ENCODE measurements at regions not wholly inside any gene's neighbourhood (a gene's known extent, or its start where the extent isn't known, plus 50 kb on each side); places are given as distances from the start of the nearest gene placed in this dataset.

DNA sequence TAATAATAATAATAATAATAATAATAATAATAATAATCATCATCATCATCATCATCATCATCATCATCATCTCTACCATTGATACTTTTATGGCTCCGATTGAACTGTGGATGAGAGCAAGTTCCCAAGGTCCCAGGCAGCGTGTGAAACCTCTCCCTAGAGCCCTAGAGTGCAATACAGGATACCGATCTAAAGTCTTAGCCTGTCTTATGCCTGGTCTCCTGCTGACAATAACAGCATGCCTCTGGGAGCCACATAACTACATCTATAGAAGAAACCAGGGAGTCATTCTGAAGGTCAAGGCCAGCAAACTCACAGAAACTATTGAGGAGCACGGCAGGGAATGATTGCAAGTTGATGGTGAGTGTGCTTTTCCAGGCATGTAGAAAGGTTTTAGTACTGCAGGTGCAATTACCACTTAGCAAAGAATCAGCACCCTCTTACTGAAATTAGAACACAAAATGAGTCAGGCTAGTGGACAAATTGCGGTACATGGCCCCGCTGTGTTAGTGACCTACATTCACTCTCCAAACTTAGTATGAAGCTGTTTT is 457.2 kb upstream of the CDH20 start:
- Histone ChIP-seq H3K36me3 (no peaks in the 10 kb centered on the region), H3K4me1 (no peaks in the 10 kb centered on the region), H3K27me3 (no peaks in the 10 kb centered on the region), H3K4me3 (no peak overlapping the region), H3K9me3 (no peaks in the 10 kb centered on the region), H3K27ac (no peak overlapping the region)
- DNase-seq (ENCODE audit: extremely low spot score in 2 of 2), result no peak
- TF ChIP-seq, protein P1, sequence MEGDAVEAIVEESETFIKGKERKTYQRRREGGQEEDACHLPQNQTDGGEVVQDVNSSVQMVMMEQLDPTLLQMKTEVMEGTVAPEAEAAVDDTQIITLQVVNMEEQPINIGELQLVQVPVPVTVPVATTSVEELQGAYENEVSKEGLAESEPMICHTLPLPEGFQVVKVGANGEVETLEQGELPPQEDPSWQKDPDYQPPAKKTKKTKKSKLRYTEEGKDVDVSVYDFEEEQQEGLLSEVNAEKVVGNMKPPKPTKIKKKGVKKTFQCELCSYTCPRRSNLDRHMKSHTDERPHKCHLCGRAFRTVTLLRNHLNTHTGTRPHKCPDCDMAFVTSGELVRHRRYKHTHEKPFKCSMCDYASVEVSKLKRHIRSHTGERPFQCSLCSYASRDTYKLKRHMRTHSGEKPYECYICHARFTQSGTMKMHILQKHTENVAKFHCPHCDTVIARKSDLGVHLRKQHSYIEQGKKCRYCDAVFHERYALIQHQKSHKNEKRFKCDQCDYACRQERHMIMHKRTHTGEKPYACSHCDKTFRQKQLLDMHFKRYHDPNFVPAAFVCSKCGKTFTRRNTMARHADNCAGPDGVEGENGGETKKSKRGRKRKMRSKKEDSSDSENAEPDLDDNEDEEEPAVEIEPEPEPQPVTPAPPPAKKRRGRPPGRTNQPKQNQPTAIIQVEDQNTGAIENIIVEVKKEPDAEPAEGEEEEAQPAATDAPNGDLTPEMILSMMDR (IDR thresholded peaks at IDR 0.05), result no peak
- TF ChIP-seq POLR2AphosphoS5 (IDR thresholded peaks at IDR 0.05; ENCODE audit: insufficient read depth in 1 of 2, low read depth in 1 of 2) (no peak), POLR2A (IDR thresholded peaks at IDR 0.05) (no peak)
- intact Hi-C loops (cut with DNase I), result no loop called here

DNA sequence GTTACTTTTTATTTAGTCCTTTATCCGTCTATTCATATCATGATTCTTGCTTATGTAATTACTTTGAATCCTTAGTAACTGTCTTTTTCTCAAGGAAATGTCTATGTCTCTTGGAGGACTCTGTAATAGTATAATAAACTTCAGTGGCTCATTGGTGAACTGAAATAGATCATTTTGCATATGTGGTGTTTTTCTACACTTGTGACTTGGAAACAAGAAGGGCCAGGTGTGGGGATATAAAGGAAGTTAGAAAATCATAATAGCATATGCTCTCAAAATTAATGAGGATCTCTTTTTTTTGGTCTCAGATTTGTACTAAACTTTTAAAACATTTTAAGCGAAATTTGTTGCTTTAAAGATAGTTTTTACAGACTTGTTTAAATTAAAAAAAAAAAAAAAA is 453.0 kb upstream of the CDH20 start:
- no peak for TF ChIP-seq POLR2AphosphoS5 (IDR thresholded peaks at IDR 0.05; ENCODE audit: insufficient read depth in 1 of 2, low read depth in 1 of 2)
- TF ChIP-seq, protein P1 (IDR thresholded peaks at IDR 0.05), result no peak
- Histone ChIP-seq H3K4me3 (no peak overlapping the region), H3K4me1 (no peaks in the 10 kb centered on the region), H3K27me3 (no peaks in the 10 kb centered on the region), H3K9me3 (no peaks in the 10 kb centered on the region), H3K36me3 (no peaks in the 10 kb centered on the region), H3K27ac (no peak overlapping the region)
- intact Hi-C loops (cut with DNase I), result no loop called here
- no peak for DNase-seq (ENCODE audit: extremely low spot score in 2 of 2)

DNA sequence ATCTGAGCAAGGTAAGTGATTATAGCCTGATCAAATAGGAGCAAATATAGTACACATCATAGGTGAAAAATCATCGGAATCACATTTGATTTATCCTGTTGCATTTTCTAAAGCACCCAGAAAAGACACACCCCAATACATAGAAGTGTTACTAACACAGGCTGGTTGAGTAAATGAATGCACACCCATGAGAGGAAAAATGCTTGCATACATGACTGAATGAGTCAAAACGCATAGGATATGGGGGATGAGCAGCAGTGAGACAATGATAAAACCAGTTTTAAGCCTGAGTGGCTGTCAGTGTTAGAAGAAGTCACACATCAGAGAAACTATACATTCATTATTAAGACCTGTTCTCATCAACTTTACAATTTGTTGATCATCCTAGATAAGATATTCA is 449.6 kb upstream of the CDH20 start:
- no peaks in the 10 kb centered on the region for H3K4me1 ChIP-seq
- H3K9me3 ChIP-seq, result no peaks in the 10 kb centered on the region
- no peaks in the 10 kb centered on the region for H3K36me3 ChIP-seq
- H3K27me3 ChIP-seq, result no peaks in the 10 kb centered on the region
- no peak for DNase-seq (ENCODE audit: extremely low spot score in 2 of 2)
- intact Hi-C loops (cut with DNase I), result no loop called here
- no peak overlapping the region for H3K27ac ChIP-seq
- TF ChIP-seq POLR2AphosphoS5 (IDR thresholded peaks at IDR 0.05; ENCODE audit: insufficient read depth in 1 of 2, low read depth in 1 of 2), result no peak
- no peak for TF ChIP-seq POLR2A (IDR thresholded peaks at IDR 0.05)
- TF ChIP-seq, protein P1 (IDR thresholded peaks at IDR 0.05), result no peak
- H3K4me3 ChIP-seq, result no peak overlapping the region

DNA sequence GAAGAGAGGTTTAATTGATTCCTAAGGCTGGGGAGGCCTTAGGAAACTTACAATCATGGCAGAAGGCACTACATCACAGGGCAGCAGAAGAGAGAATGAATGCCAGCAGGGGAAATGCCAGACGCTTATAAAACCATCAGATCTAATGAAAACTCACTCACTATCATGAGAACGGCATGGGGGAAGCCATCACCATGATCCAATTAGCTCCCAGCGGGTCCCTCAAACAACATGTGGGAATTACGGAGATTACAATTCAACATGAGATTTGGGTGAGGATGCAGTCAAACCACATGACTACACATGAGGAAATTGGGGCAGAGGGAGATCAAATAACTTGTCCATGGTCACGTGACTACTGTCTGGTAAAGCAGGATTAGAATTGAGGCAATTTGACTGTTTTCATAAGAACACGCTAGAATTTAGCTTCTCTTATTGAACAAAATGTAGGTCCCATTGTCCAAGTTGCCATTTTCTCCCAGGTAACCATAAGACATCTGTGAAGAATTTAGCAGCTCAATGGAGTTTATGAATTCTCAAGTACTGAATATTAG is 445.1 kb upstream of the CDH20 start:
- Histone ChIP-seq H3K9me3 (no peaks in the 10 kb centered on the region), H3K27me3 (no peaks in the 10 kb centered on the region), H3K4me1 (no peaks in the 10 kb centered on the region), H3K27ac (no peak overlapping the region), H3K4me3 (no peak overlapping the region), H3K36me3 (no peaks in the 10 kb centered on the region)
- DNase-seq (ENCODE audit: extremely low spot score in 2 of 2), result no peak
- no peak for TF ChIP-seq POLR2AphosphoS5 (IDR thresholded peaks at IDR 0.05; ENCODE audit: insufficient read depth in 1 of 2, low read depth in 1 of 2)
- TF ChIP-seq, protein P1 (IDR thresholded peaks at IDR 0.05), result no peak
- TF ChIP-seq POLR2A (IDR thresholded peaks at IDR 0.05), result no peak
- intact Hi-C loops (cut with DNase I), result no loop called here

DNA sequence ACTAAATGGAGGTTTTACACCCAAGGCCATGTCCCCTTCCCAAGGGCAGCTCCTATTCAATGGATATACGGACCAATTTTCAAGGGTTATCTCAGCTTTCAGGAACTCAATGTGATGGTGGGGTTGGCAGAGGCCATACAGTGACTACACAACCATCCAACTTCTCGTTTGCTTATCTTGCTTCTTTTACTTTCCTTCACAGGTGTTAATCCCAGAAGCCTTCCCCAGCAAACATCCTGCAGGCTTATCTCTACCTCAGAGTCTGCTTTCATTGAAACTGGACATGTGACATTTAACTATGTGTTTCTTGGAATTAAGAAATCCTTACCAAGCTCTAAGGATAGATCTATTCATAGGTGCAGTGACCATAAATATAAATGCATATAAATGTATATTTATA is 443.8 kb upstream of the CDH20 start:
- Histone ChIP-seq H3K27me3 (no peaks in the 10 kb centered on the region), H3K4me3 (no peak overlapping the region), H3K4me1 (peaks cover 4% of the 10 kb centered on the region), H3K9me3 (no peaks in the 10 kb centered on the region), H3K36me3 (no peaks in the 10 kb centered on the region), H3K27ac (no peak overlapping the region)
- intact Hi-C loops (cut with DNase I), result no loop called here
- TF ChIP-seq POLR2A (IDR thresholded peaks at IDR 0.05) (no peak), POLR2AphosphoS5 (IDR thresholded peaks at IDR 0.05; ENCODE audit: insufficient read depth in 1 of 2, low read depth in 1 of 2) (no peak)
- TF ChIP-seq, protein P1 (IDR thresholded peaks at IDR 0.05), result no peak
- DNase-seq (ENCODE audit: extremely low spot score in 2 of 2), result no peak
